HG03159 (cell line): ENCODE measurements at regions not wholly inside any gene's neighbourhood (a gene's known extent, or its start where the extent isn't known, plus 50 kb on each side); places are given as distances from the start of the nearest gene placed in this dataset.
"Not testable (repeated sequence)": the region's sequence is repeated elsewhere in the genome, so short reads cannot be mapped to it uniquely, and the experiment has no call there.

Experiments used
- ATAC-seq: cut with Tn5 transposase; IDR thresholded peaks from one replicate; pipeline ENCODE4 v1.9.1; 2021; ENCODE audit warnings: mild to moderate bottlenecking, moderate library complexity; ENCODE audit not compliant: unreplicated experiment

GRCh38 chr5:72599519-72600370, 92.5 kb upstream of the ZNF366 start:
- no peak for ATAC-seq

GRCh38 chr5:72599065-72599433, 91.8 kb upstream of the ZNF366 start:
- ATAC-seq, result no peak

- no peak for ATAC-seq
These were observed 91.3 kb upstream of the ZNF366 start for GRCh38 chr5:72598401-72599064.

- ATAC-seq, result no peak
These were observed 90.3 kb upstream of the ZNF366 start for GRCh38 chr5:72597456-72597948.

GRCh38 chr5:72596956-72597355, 89.7 kb upstream of the ZNF366 start:
- ATAC-seq, result no peak

- ATAC-seq, result no peak
These were observed 81.4 kb upstream of the ZNF366 start for GRCh38 chr5:72588640-72589039.

- no peak for ATAC-seq
These were observed 80.6 kb upstream of the ZNF366 start for GRCh38 chr5:72587661-72588308.

- ATAC-seq, result no peak
These were observed 79.7 kb upstream of the ZNF366 start for GRCh38 chr5:72586788-72587530.

- peak; percentile 63 for ATAC-seq
These were observed 77.3 kb upstream of the ZNF366 start for GRCh38 chr5:72584466-72584865.

- ATAC-seq, result not testable (repeated sequence)
These were observed 72.1 kb upstream of the ZNF366 start for GRCh38 chr5:72579290-72579689.

GRCh38 chr5:72572236-72572765, 65.1 kb upstream of the ZNF366 start:
- ATAC-seq, result no peak

GRCh38 chr5:72569408-72569944, 62.3 kb upstream of the ZNF366 start:
- ATAC-seq, result no peak

GRCh38 chr5:72566746-72567145, 59.5 kb upstream of the ZNF366 start:
- no peak for ATAC-seq

- no peak for ATAC-seq
These were observed 58.5 kb upstream of the ZNF366 start for GRCh38 chr5:72565513-72566289.

GRCh38 chr5:72562717-72563116, 55.5 kb upstream of the ZNF366 start:
- no peak for ATAC-seq

- no peak for ATAC-seq
These were observed 54.1 kb upstream of the ZNF366 start for GRCh38 chr5:72561148-72561972.

GRCh38 chr5:72559866-72560766, 52.9 kb upstream of the ZNF366 start:
- no peak for ATAC-seq

GRCh38 chr5:72558383-72558782, 51.2 kb upstream of the ZNF366 start:
- no peak for ATAC-seq
